DOHH2 (cell line): ENCODE measurements at regions not wholly inside any gene's neighbourhood (a gene's known extent, or its start where the extent isn't known, plus 50 kb on each side); places are given as distances from the start of the nearest gene placed in this dataset.

Source experiments
- H3F3A ChIP-seq: fragments of 200-600 bp; sonication (generic), shearing (Covaris generic); 2 replicates; pipeline ENCODE4 v1.6.0; 2016; ENCODE audit warnings: antibody characterized with exemption, mild to moderate bottlenecking; ENCODE audit not compliant: control insufficient read depth, insufficient read depth
- H3K27ac ChIP-seq: fragments of 200-600 bp; sonication (generic); 2 replicates; pipeline ENCODE4 v1.5.1; 2014; ENCODE audit warnings: low read depth, mild to moderate bottlenecking, low read length, moderate library complexity
- H3K27me3 ChIP-seq: fragments of 200-600 bp; sonication (generic); 2 replicates; pipeline ENCODE4 v1.6.1; 2014; ENCODE audit warnings: mild to moderate bottlenecking, low read length, mixed read lengths; ENCODE audit not compliant: control insufficient read depth
- H3K36me3 ChIP-seq: fragments of 200-600 bp; sonication (generic); 2 replicates; pipeline ENCODE4 v1.6.1; 2014; ENCODE audit warnings: mild to moderate bottlenecking, low read length, moderate library complexity, mixed read lengths; ENCODE audit not compliant: control insufficient read depth
- H3K4me1 ChIP-seq: fragments of 200-600 bp; sonication (generic); 2 replicates; pipeline ENCODE4 v1.6.1; 2014; ENCODE audit warnings: mild to moderate bottlenecking, low read length, mixed read lengths; ENCODE audit not compliant: control insufficient read depth
- H3K4me2 ChIP-seq: fragments of 200-600 bp; sonication (generic); 2 replicates; pipeline ENCODE4 v1.6.0; 2014; ENCODE audit warnings: mild to moderate bottlenecking, low read length, moderate library complexity
- H3K4me3 ChIP-seq: fragments of 200-600 bp; sonication (generic); 2 replicates; pipeline ENCODE4 v1.5.1; 2014; ENCODE audit warnings: mild to moderate bottlenecking, low read length, mixed read lengths
- H3K79me2 ChIP-seq: fragments of 200-600 bp; sonication (generic); 2 replicates; pipeline ENCODE4 v1.6.1; 2014; ENCODE audit warnings: mild to moderate bottlenecking, low read length, mixed read lengths; ENCODE audit not compliant: control insufficient read depth
- H3K9me2 ChIP-seq: fragments of 200-600 bp; sonication (generic); replicated peaks from 2 replicates; pipeline ENCODE4 v1.6.1; 2014; ENCODE audit warnings: mild to moderate bottlenecking, low read length, mixed read lengths; ENCODE audit not compliant: control insufficient read depth
- H3K9me3 ChIP-seq: fragments of 200-600 bp; sonication (generic); 2 replicates; pipeline ENCODE4 v1.6.1; 2014; ENCODE audit warnings: antibody characterized with exemption, low read length, mixed read lengths; ENCODE audit not compliant: control insufficient read depth, insufficient read depth
- H4K20me1 ChIP-seq: fragments of 200-600 bp; sonication (generic); 2 replicates; pipeline ENCODE4 v1.6.0; 2014; ENCODE audit warnings: low read depth, mild to moderate bottlenecking, antibody characterized with exemption, low read length, moderate library complexity; ENCODE audit not compliant: control insufficient read depth, insufficient read depth
- EZH2phosphoT487 ChIP-seq: fragments of 200-600 bp; sonication (generic); IDR thresholded peaks from 2 replicates; pipeline ENCODE4 v1.6.1; 2017; ENCODE audit warnings: borderline replicate concordance, mild to moderate bottlenecking, antibody characterized with exemption, low read length, moderate library complexity, mixed read lengths
- TF ChIP-seq, protein P1 (sequence below): fragments of 200-600 bp; sonication (generic); IDR thresholded peaks from one replicate; pipeline ENCODE4 v1.5.1; 2014; ENCODE audit warnings: antibody characterized with exemption, mild to moderate bottlenecking, low read depth, low read length; ENCODE audit not compliant: poor library complexity, severe bottlenecking

- Histone ChIP-seq H3K9me2 (no peaks in the 10 kb centered on the region), H3F3A (no peaks in the 10 kb centered on the region), H4K20me1 (no peaks in the 10 kb centered on the region), H3K27me3 (0 out of 2 replicates have a peak, but pooled peaks cover 2% of the 10 kb centered on the region), H3K4me3 (no peak overlapping the region), H3K4me2 (no peak overlapping the region), H3K9me3 (no peaks in the 10 kb centered on the region), H3K36me3 (no peaks in the 10 kb centered on the region), H3K27ac (no peak overlapping the region), H3K4me1 (no peaks in the 10 kb centered on the region), H3K79me2 (no peaks in the 10 kb centered on the region)
- TF ChIP-seq, protein P1, sequence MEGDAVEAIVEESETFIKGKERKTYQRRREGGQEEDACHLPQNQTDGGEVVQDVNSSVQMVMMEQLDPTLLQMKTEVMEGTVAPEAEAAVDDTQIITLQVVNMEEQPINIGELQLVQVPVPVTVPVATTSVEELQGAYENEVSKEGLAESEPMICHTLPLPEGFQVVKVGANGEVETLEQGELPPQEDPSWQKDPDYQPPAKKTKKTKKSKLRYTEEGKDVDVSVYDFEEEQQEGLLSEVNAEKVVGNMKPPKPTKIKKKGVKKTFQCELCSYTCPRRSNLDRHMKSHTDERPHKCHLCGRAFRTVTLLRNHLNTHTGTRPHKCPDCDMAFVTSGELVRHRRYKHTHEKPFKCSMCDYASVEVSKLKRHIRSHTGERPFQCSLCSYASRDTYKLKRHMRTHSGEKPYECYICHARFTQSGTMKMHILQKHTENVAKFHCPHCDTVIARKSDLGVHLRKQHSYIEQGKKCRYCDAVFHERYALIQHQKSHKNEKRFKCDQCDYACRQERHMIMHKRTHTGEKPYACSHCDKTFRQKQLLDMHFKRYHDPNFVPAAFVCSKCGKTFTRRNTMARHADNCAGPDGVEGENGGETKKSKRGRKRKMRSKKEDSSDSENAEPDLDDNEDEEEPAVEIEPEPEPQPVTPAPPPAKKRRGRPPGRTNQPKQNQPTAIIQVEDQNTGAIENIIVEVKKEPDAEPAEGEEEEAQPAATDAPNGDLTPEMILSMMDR, result no peak
- TF ChIP-seq EZH2phosphoT487, result no peak
Observed at GRCh38 chr15:62805502-62805901, 237.0 kb upstream of the TPM1 start.

DNA sequence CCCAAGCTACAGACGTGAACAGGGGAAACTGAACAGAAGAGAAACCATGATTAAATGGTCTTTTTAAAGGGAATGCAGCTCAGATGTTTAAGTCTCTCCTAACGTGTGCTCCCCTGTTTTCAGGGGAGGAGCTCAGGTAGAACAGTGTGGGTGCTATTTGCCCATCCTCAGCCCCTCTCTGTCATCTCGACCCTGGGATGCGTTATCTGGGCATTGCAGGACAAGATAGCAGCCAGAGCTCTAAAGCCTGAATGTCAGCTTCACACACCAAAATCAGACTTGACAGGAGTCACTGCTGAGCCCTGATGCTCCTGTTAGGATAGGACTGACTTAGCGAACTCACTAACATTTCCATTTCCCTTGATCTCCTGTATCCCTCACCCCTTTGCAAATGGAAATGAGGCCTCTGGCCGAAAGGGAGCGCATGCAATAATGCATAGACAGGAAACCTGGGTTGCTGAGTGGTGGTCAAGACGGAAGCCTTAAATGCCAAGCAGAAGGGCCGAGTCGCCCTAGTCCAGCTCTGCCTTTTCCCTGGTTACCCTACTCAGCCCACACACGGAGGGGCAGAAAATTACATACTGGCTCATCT lies 234.9 kb upstream of the TPM1 start:
- 0 out of 2 replicates have a peak, but pooled peaks cover 2% of the 10 kb centered on the region for H3K27me3 ChIP-seq
- no peak for TF ChIP-seq EZH2phosphoT487
- TF ChIP-seq, protein P1, result no peak
- no peak overlapping the region for H3K4me2 ChIP-seq
- H3F3A ChIP-seq, result no peaks in the 10 kb centered on the region
- H3K4me3 ChIP-seq, result no peak overlapping the region
- no peaks in the 10 kb centered on the region for H3K4me1 ChIP-seq
- H4K20me1 ChIP-seq, result no peaks in the 10 kb centered on the region
- H3K9me2 ChIP-seq, result no peaks in the 10 kb centered on the region
- H3K36me3 ChIP-seq, result no peaks in the 10 kb centered on the region
- H3K9me3 ChIP-seq, result no peaks in the 10 kb centered on the region
- H3K27ac ChIP-seq, result no peak overlapping the region
- H3K79me2 ChIP-seq, result no peaks in the 10 kb centered on the region

DNA sequence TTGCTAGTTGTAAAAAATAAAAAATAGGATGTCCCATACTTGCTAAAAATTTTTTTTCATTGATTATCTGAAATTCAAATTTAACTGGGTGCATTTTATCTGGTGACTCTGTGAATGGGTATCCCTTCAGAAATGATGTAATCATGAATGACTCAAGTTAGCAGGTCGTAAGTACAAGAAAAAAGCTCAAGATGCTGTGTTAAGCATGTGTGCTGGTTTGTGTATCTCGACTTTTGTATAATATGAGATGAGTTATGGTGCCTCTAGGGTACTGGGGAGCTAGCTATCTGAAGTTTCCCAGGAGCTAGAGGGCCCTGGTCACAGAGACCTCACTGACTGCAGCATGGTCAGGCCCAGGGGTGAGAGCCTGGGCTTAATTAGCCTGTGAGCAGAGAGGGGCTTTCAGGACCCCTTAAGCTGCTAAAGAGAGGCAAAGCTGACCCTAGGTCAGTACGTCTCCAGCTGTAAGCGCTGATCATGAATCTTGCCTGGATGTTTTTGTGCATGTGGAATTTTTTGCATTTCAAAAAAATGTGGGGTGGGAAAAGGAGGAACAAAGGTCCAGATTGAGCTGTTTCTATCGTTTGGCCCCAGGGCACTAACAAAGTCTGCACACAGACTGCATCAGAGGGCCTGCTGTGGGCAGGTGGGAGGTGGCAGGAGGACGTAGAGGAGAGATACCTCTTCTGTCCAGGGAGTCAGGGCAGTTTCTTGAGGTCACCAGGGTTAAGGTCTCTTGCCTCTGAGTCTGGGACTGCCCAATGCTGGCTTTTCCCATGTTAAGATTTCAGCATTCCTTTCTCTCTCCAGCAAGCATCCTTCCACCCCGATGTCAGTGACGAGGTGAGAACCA lies 233.2 kb upstream of the TPM1 start:
- H4K20me1 ChIP-seq, result no peaks in the 10 kb centered on the region
- no peaks in the 10 kb centered on the region for H3K9me3 ChIP-seq
- no peaks in the 10 kb centered on the region for H3K9me2 ChIP-seq
- H3F3A ChIP-seq, result no peaks in the 10 kb centered on the region
- H3K4me3 ChIP-seq, result no peak overlapping the region
- H3K79me2 ChIP-seq, result no peaks in the 10 kb centered on the region
- no peaks in the 10 kb centered on the region for H3K27me3 ChIP-seq
- H3K36me3 ChIP-seq, result no peaks in the 10 kb centered on the region
- no peaks in the 10 kb centered on the region for H3K4me1 ChIP-seq
- TF ChIP-seq EZH2phosphoT487, result no peak
- H3K27ac ChIP-seq, result no peak overlapping the region
- H3K4me2 ChIP-seq, result no peak overlapping the region

- Histone ChIP-seq H3K9me3 (no peaks in the 10 kb centered on the region), H3K79me2 (no peaks in the 10 kb centered on the region), H3K27me3 (no peaks in the 10 kb centered on the region), H3K4me1 (no peaks in the 10 kb centered on the region), H3K4me2 (no peak overlapping the region), H3K9me2 (no peaks in the 10 kb centered on the region), H3K4me3 (no peak overlapping the region), H3K36me3 (no peaks in the 10 kb centered on the region), H3K27ac (no peak overlapping the region), H3F3A (no peaks in the 10 kb centered on the region), H4K20me1 (no peaks in the 10 kb centered on the region)
- TF ChIP-seq, protein P1, result no peak
- no peak for TF ChIP-seq EZH2phosphoT487
Observed at GRCh38 chr15:62809968-62810260, 232.6 kb upstream of the TPM1 start.
